Fibroblast of villous mesenchyme (primary cell): ENCODE measurements at regions not wholly inside any gene's neighbourhood (a gene's known extent, or its start where the extent isn't known, plus 50 kb on each side); places are given as distances from the start of the nearest gene placed in this dataset.

Experiments used
- DNase-seq: peaks from one replicate; pipeline ENCODE4 v3.0.0-alpha.2; 2010; ENCODE audit warnings: low read depth
- H3K4me3 ChIP-seq: 2 replicates; pipeline ENCODE4 v1.5.1; 2011; ENCODE audit warnings: low read depth, mild to moderate bottlenecking, low read length
- TF ChIP-seq, protein P1 (sequence below): IDR thresholded peaks from 2 replicates; pipeline ENCODE4 v1.5.1; 2012; ENCODE audit warnings: low read depth, mild to moderate bottlenecking, low read length; ENCODE audit not compliant: insufficient read depth

DNA sequence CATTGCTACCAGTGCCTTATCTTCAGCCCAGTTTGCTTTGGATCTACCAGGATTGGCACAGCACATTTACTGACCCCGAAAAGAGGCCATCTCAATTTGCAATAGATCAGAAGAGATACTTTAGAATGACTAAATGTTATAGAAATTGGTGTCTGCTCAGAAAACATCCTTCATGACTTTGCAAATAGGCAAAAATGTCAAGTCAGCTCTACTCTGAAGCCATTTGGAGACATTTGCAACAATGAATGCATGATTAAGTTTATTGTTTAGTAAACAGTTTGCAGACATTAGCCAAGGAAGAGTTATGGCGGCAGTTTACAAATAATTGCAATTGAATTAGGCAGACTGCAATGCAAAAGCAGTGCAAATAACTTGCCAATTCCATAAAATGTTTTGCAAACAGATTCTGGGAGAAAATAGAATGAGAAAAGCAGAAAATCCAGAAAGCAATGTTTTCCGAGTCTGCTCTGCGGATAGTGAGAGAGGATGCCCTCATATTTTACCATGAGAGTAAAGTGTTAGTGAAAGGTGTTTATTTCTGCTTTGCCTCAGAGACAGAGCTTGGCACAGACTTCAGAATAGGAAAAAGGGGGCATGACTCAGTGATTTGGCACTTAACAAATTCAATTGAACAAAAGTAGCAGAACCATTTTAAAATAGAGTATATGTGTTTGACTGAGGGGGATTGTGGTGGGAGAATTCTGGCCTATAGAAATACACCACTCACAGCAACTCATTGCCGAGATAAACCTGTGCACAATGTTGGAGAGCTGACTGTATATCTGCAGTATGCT is 334.9 kb upstream of the NR2F2 start:
- no peak overlapping the region for H3K4me3 ChIP-seq
- TF ChIP-seq, protein P1, sequence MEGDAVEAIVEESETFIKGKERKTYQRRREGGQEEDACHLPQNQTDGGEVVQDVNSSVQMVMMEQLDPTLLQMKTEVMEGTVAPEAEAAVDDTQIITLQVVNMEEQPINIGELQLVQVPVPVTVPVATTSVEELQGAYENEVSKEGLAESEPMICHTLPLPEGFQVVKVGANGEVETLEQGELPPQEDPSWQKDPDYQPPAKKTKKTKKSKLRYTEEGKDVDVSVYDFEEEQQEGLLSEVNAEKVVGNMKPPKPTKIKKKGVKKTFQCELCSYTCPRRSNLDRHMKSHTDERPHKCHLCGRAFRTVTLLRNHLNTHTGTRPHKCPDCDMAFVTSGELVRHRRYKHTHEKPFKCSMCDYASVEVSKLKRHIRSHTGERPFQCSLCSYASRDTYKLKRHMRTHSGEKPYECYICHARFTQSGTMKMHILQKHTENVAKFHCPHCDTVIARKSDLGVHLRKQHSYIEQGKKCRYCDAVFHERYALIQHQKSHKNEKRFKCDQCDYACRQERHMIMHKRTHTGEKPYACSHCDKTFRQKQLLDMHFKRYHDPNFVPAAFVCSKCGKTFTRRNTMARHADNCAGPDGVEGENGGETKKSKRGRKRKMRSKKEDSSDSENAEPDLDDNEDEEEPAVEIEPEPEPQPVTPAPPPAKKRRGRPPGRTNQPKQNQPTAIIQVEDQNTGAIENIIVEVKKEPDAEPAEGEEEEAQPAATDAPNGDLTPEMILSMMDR = no peak
- no peak for DNase-seq

GRCh38 chr15:95996494-95996893 is 334.0 kb upstream of the NR2F2 start:
- H3K4me3 ChIP-seq = no peak overlapping the region
- no peak for DNase-seq
- TF ChIP-seq, protein P1 = no peak

GRCh38 chr15:95998935-95999334 is 331.6 kb upstream of the NR2F2 start:
- DNase-seq = no peak
- H3K4me3 ChIP-seq = no peak overlapping the region
- TF ChIP-seq, protein P1 = no peak

DNA sequence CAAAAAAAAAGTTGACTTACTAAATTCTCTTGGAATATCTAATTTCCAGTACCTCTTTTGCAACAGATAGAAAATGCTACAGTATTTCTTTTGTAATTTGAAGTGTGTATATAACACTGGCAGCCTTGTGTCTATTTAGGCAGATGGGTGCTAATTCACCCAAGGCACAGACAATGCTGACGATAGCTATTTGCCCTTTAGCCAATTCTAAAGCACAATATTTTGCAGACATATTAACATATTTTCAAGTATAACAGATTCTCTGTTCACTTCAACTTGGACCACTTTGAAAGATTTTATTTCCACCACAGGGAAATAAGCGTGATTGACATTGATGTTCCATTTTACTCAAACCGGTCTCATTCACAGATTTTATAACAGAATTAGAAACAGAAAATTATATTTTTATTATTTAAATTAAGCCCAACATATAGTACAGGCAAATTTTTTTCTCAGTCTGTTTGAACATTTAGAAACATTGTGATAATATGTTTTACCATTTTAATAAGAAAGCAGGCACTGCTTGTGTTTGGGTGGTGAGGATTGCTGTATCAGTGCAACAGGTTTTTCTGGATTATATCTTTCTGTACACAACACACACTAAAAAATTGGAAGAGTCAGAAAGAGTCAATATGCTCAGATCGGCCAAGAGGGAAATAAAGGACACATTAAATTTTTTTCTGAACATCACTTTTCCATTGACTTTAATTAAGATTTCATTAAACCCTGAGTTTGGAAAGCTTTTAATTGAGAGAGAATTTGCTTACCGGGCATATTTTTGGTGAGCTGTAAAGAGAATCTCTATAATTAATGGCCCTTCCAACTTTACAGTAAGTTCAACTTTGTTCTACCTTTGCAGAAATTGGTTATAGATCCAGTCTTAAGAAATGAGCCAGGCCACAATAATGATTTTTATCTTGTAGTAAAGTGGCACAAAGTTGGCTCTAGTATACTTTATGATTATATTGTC is 327.3 kb upstream of the NR2F2 start:
- H3K4me3 ChIP-seq = no peak overlapping the region
- TF ChIP-seq, protein P1 = no peak
- no peak for DNase-seq

- DNase-seq = no peak
- no peak overlapping the region for H3K4me3 ChIP-seq
- TF ChIP-seq, protein P1 = no peak
Observed at GRCh38 chr15:96005906-96006305, 324.6 kb upstream of the NR2F2 start.

DNA sequence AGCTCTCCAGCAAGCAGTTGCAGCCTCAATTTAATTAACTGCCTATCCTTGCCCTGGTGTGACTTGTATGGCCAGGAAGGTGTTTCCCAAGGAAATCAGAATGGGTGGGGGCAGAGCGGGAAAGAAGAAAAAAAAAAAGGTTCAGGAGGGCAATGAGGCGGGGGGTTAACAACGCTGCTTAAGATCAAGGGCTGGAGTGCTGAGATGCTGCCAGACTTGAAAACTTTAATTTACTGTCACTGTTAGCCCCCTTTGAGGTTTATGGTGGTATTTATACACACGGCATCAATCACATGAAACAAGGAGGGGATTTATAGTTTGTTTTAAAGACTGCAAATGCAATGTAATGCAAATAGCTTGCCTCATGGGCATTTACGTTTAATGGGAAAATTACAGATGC is 319.4 kb upstream of the NR2F2 start:
- DNase-seq = no peak
- H3K4me3 ChIP-seq = no peak overlapping the region
- TF ChIP-seq, protein P1 = no peak
